ENCODE measurements at regions not wholly inside any gene's neighbourhood (a gene's known extent, or its start where the extent isn't known, plus 50 kb on each side); places are given as distances from the start of the nearest gene placed in this dataset.

- Histone ChIP-seq H3K36me3 (ENCODE audit: control insufficient read depth, insufficient read depth, low read length) (no peaks in the 10 kb centered on the region), H3K27me3 (replicated peaks; ENCODE audit: control insufficient read depth, insufficient read depth, low read length) (no peaks in the 10 kb centered on the region; the same call in 1 of the 2 replicates), H3K4me3 (replicated peaks; ENCODE audit: low read depth, low read length) (no peak overlapping the region)
- no peak for TF ChIP-seq CTCF (IDR thresholded peaks at IDR 0.05; ENCODE audit: insufficient read depth, low read length, poor library complexity, severe bottlenecking)
- no peak for DNase-seq (ENCODE audit: extremely low read depth, insufficient read length)
Measured at GRCh38 chr16:27152121-27152520, 51.2 kb upstream of the KDM8 start.

- H3K36me3 ChIP-seq (ENCODE audit: control insufficient read depth, insufficient read depth, low read length): no peaks in the 10 kb centered on the region
- no peak for TF ChIP-seq CTCF (IDR thresholded peaks at IDR 0.05; ENCODE audit: insufficient read depth, low read length, poor library complexity, severe bottlenecking)
- H3K4me3 ChIP-seq (replicated peaks; ENCODE audit: low read depth, low read length): no peak overlapping the region
- no peaks in the 10 kb centered on the region; the same call in 1 of the 2 replicates for H3K27me3 ChIP-seq (replicated peaks; ENCODE audit: control insufficient read depth, insufficient read depth, low read length)
- DNase-seq (ENCODE audit: extremely low read depth, insufficient read length): no peak
Measured at GRCh38 chr16:27152801-27153200, 50.5 kb upstream of the KDM8 start.
